Adipocyte (in vitro differentiated cells): ENCODE measurements at regions not wholly inside any gene's neighbourhood (a gene's known extent, or its start where the extent isn't known, plus 50 kb on each side); places are given as distances from the start of the nearest gene placed in this dataset.

Source experiments
- DNase-seq: peaks from one replicate; pipeline ENCODE4 v3.0.0-alpha.2; 2015; ENCODE audit warnings: low read depth
- H3K27me3 ChIP-seq: replicated peaks from 2 replicates; pipeline ENCODE4 v1.7.0; 2013; ENCODE audit warnings: mild to moderate bottlenecking, low read length, moderate library complexity; ENCODE audit not compliant: control insufficient read depth, insufficient read depth
- H3K36me3 ChIP-seq: 2 replicates; pipeline ENCODE4 v1.7.0; 2013; ENCODE audit warnings: low read length, mild to moderate bottlenecking, moderate library complexity; ENCODE audit not compliant: control insufficient read depth, insufficient read depth, severe bottlenecking
- H3K4me1 ChIP-seq: 2 replicates; pipeline ENCODE4 v1.7.0; 2013; ENCODE audit warnings: mild to moderate bottlenecking, low read length, moderate library complexity; ENCODE audit not compliant: control insufficient read depth, insufficient read depth
- H3K4me3 ChIP-seq: 2 replicates; pipeline ENCODE4 v1.7.0; 2013; ENCODE audit warnings: mild to moderate bottlenecking, low read length, moderate library complexity
- H3K9ac ChIP-seq: 2 replicates; pipeline ENCODE4 v1.7.0; 2013; ENCODE audit warnings: mild to moderate bottlenecking, low read length, moderate library complexity
- H3K9me3 ChIP-seq: 2 replicates; pipeline ENCODE4 v1.7.0; 2013; ENCODE audit warnings: mild to moderate bottlenecking, low read length, moderate library complexity; ENCODE audit not compliant: control insufficient read depth

GRCh38 chr1:175844877-175845276, 101.5 kb upstream of the TNR start:
- H3K9ac ChIP-seq = no peak overlapping the region
- no peaks in the 10 kb centered on the region for H3K4me1 ChIP-seq
- DNase-seq = no peak
- no peak overlapping the region for H3K4me3 ChIP-seq
- no peaks in the 10 kb centered on the region for H3K9me3 ChIP-seq
- H3K36me3 ChIP-seq = no peaks in the 10 kb centered on the region
- H3K27me3 ChIP-seq = peaks cover 43% of the 10 kb centered on the region

- DNase-seq = no peak
Measured at GRCh38 chr1:175842550-175842949, 99.2 kb upstream of the TNR start.

GRCh38 chr1:175841738-175842187, 98.4 kb upstream of the TNR start:
- Histone ChIP-seq H3K9me3 (no peaks in the 10 kb centered on the region), H3K4me3 (no peak overlapping the region), H3K4me1 (no peaks in the 10 kb centered on the region), H3K9ac (no peak overlapping the region), H3K36me3 (no peaks in the 10 kb centered on the region), H3K27me3 (peaks cover 47% of the 10 kb centered on the region)
- no peak for DNase-seq

More at GRCh38 chr1:175842550-175842949, 99.2 kb upstream of the TNR start:
- H3K4me3 ChIP-seq = no peak overlapping the region
- no peaks in the 10 kb centered on the region for H3K9me3 ChIP-seq
- H3K4me1 ChIP-seq = no peaks in the 10 kb centered on the region
- H3K27me3 ChIP-seq = peaks cover 47% of the 10 kb centered on the region
- H3K36me3 ChIP-seq = no peaks in the 10 kb centered on the region
- H3K9ac ChIP-seq = no peak overlapping the region

GRCh38 chr1:175840787-175841186, 97.4 kb upstream of the TNR start:
- no peaks in the 10 kb centered on the region for H3K4me1 ChIP-seq
- no peak for DNase-seq
- no peak overlapping the region for H3K9ac ChIP-seq
- no peaks in the 10 kb centered on the region for H3K36me3 ChIP-seq
- H3K27me3 ChIP-seq = peaks cover 44% of the 10 kb centered on the region
- H3K9me3 ChIP-seq = no peaks in the 10 kb centered on the region
- no peak overlapping the region for H3K4me3 ChIP-seq

GRCh38 chr1:175839779-175840669, 96.6 kb upstream of the TNR start:
- Histone ChIP-seq H3K9ac (no peak overlapping the region), H3K9me3 (no peaks in the 10 kb centered on the region), H3K27me3 (peaks cover 43% of the 10 kb centered on the region), H3K36me3 (no peaks in the 10 kb centered on the region), H3K4me1 (no peaks in the 10 kb centered on the region), H3K4me3 (no peak overlapping the region)
- DNase-seq = no peak

GRCh38 chr1:175834597-175834996, 91.2 kb upstream of the TNR start:
- no peaks in the 10 kb centered on the region for H3K4me1 ChIP-seq
- H3K4me3 ChIP-seq = no peak overlapping the region
- no peak overlapping the region for H3K9ac ChIP-seq
- H3K36me3 ChIP-seq = no peaks in the 10 kb centered on the region
- peaks cover 2% of the 10 kb centered on the region for H3K27me3 ChIP-seq
- no peaks in the 10 kb centered on the region for H3K9me3 ChIP-seq
- DNase-seq = no peak

- H3K4me3 ChIP-seq = no peak overlapping the region
- H3K4me1 ChIP-seq = no peaks in the 10 kb centered on the region
- H3K36me3 ChIP-seq = no peaks in the 10 kb centered on the region
- H3K9me3 ChIP-seq = no peaks in the 10 kb centered on the region
- no peak for DNase-seq
- no peaks in the 10 kb centered on the region for H3K27me3 ChIP-seq
- H3K9ac ChIP-seq = no peak overlapping the region
Measured at GRCh38 chr1:175833951-175834350, 90.6 kb upstream of the TNR start.

GRCh38 chr1:175833502-175833901, 90.1 kb upstream of the TNR start:
- no peak overlapping the region for H3K4me3 ChIP-seq
- no peaks in the 10 kb centered on the region for H3K27me3 ChIP-seq
- H3K36me3 ChIP-seq = no peaks in the 10 kb centered on the region
- H3K9me3 ChIP-seq = no peaks in the 10 kb centered on the region
- no peaks in the 10 kb centered on the region for H3K4me1 ChIP-seq
- no peak for DNase-seq
- no peak overlapping the region for H3K9ac ChIP-seq

GRCh38 chr1:175830500-175830899, 87.1 kb upstream of the TNR start:
- H3K27me3 ChIP-seq = no peaks in the 10 kb centered on the region
- H3K9ac ChIP-seq = no peak overlapping the region
- H3K9me3 ChIP-seq = no peaks in the 10 kb centered on the region
- H3K4me1 ChIP-seq = no peaks in the 10 kb centered on the region
- no peaks in the 10 kb centered on the region for H3K36me3 ChIP-seq
- H3K4me3 ChIP-seq = no peak overlapping the region
- DNase-seq = no peak

GRCh38 chr1:175829845-175830244, 86.5 kb upstream of the TNR start:
- Histone ChIP-seq H3K4me1 (no peaks in the 10 kb centered on the region), H3K4me3 (no peak overlapping the region), H3K9me3 (no peaks in the 10 kb centered on the region), H3K9ac (no peak overlapping the region), H3K36me3 (no peaks in the 10 kb centered on the region), H3K27me3 (no peaks in the 10 kb centered on the region)
- no peak for DNase-seq

GRCh38 chr1:175826705-175827104, 83.3 kb upstream of the TNR start:
- Histone ChIP-seq H3K36me3 (no peaks in the 10 kb centered on the region), H3K9ac (no peak overlapping the region), H3K27me3 (no peaks in the 10 kb centered on the region), H3K9me3 (no peaks in the 10 kb centered on the region), H3K4me1 (peaks cover 20% of the 10 kb centered on the region), H3K4me3 (no peak overlapping the region)
- no peak for DNase-seq

- Histone ChIP-seq H3K9me3 (no peaks in the 10 kb centered on the region), H3K27me3 (no peaks in the 10 kb centered on the region), H3K4me3 (no peak overlapping the region), H3K9ac (no peak overlapping the region), H3K36me3 (no peaks in the 10 kb centered on the region), H3K4me1 (peaks cover 20% of the 10 kb centered on the region)
- DNase-seq = no peak
Measured at GRCh38 chr1:175824079-175824478, 80.7 kb upstream of the TNR start.
